ENCODE measurements at regions not wholly inside any gene's neighbourhood (a gene's known extent, or its start where the extent isn't known, plus 50 kb on each side); places are given as distances from the start of the nearest gene placed in this dataset.

GRCh38 chr5:60340965-60341471 lies 358.9 kb downstream of the DEPDC1B start:
- Histone ChIP-seq H3K4me3 (no peak overlapping the region), H3K4me1 (peaks cover 0 to 12% (median 0%) of the 10 kb centered on the region in 4 donors), H3K27ac (no peak overlapping the region), H3K27me3 (no peaks in the 10 kb centered on the region), H3K36me3 (no peaks in the 10 kb centered on the region), H3K9me3 (no peaks in the 10 kb centered on the region)
- intact Hi-C loops (cut with DNase I; ENCODE audit: low total_unique reads): no loop called here
- TF ChIP-seq CTCF (IDR thresholded peaks at IDR 0.05) (no peak), EP300 (IDR thresholded peaks at IDR 0.05) (no peak), POLR2AphosphoS5 (IDR thresholded peaks at IDR 0.05) (no peak), POLR2A (IDR thresholded peaks at IDR 0.05) (no peak)
- DNase-seq: no peak
- WGBS, 5 donors: 41 to 85% (median 72%) methylated on average over 2 of the region's 2 CpGs

DNA sequence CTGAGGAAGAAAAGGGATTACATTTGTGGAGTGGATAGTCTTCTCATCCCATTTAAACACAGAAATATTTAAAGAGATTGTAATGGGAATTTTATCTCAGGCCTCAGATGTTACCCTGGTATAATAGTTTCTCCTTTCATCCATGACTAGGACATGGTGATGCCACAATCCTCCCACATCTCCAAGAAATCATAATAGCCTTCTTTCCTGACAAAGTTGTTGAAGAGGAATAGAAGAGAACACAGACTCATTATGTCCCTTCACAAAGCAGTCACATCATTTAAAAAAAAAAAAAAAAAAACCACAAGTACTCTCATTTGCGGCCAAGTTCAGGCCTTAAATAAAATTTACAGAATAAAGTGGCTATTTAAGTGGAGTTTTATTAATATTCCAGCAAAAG lies 359.6 kb downstream of the DEPDC1B start:
- peak overlapping the region in 2 of 5 donors; percentile 58 to 75 for H3K27ac ChIP-seq
- intact Hi-C loops (cut with DNase I; ENCODE audit: low total_unique reads): no loop called here
- TF ChIP-seq CTCF (IDR thresholded peaks at IDR 0.05) (no peak), EP300 (IDR thresholded peaks at IDR 0.05) (no peak)
- H3K4me3 ChIP-seq: no peak overlapping the region
- DNase-seq: no peak
- no peaks in the 10 kb centered on the region for H3K27me3 ChIP-seq
- H3K4me1 ChIP-seq: peaks cover 0 to 19% (median 0%) of the 10 kb centered on the region in 4 donors
- H3K36me3 ChIP-seq: no peaks in the 10 kb centered on the region
- 90 to 98% (median 93%) methylated on average over 1 of the region's 1 CpG for WGBS, 5 donors
- no peaks in the 10 kb centered on the region for H3K9me3 ChIP-seq

- 73 to 82% (median 75%) methylated on average over 12 of the region's 12 CpGs for WGBS, 5 donors
- H3K27ac ChIP-seq: peak overlapping the region in 2 of 5 donors; percentile 58 to 75
- H3K4me3 ChIP-seq: no peak overlapping the region
- H3K36me3 ChIP-seq: no peaks in the 10 kb centered on the region
- TF ChIP-seq CTCF (IDR thresholded peaks at IDR 0.05): no peak
- TF ChIP-seq POLR2A (IDR thresholded peaks at IDR 0.05): no peak
- no peak for TF ChIP-seq POLR2AphosphoS5 (IDR thresholded peaks at IDR 0.05)
- TF ChIP-seq EP300 (IDR thresholded peaks at IDR 0.05): no peak
- intact Hi-C loops (cut with DNase I; ENCODE audit: low total_unique reads): no loop called here
- H3K9me3 ChIP-seq: no peaks in the 10 kb centered on the region
- H3K27me3 ChIP-seq: no peaks in the 10 kb centered on the region
- peaks cover 0 to 24% (median 0%) of the 10 kb centered on the region in 4 donors for H3K4me1 ChIP-seq
- DNase-seq: peak in 1 of 2 donors; percentile 47
Observed at GRCh38 chr5:60339691-60340201, 360.2 kb downstream of the DEPDC1B start.

DNA sequence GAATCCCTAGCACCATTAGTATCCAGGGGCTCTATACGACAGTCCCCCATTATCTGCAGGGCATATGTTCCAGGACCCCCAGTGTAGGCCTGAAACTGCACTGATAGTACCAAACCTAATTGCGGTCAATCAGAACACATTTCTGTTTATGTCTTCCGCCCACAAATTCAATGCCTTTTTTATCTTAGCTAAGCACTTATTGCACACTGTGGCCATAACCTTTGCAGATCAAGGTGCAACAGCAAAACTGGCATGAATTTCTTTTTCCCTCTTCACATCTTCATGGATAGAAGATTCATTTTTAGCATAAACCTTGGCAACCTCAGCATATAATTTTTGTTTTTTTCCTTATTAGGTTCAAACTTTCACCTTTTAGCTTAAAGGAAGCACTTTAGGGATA lies 361.1 kb downstream of the DEPDC1B start:
- DNase-seq: no peak
- TF ChIP-seq CTCF (IDR thresholded peaks at IDR 0.05): no peak
- TF ChIP-seq POLR2AphosphoS5 (IDR thresholded peaks at IDR 0.05): no peak
- no peak for TF ChIP-seq POLR2A (IDR thresholded peaks at IDR 0.05)
- no peak for TF ChIP-seq EP300 (IDR thresholded peaks at IDR 0.05)
- H3K27me3 ChIP-seq: no peaks in the 10 kb centered on the region
- peak overlapping the region in 1 of 5 donors; percentile 75 for H3K27ac ChIP-seq
- H3K4me1 ChIP-seq: peaks cover 0 to 25% (median 0%) of the 10 kb centered on the region in 4 donors
- intact Hi-C loops (cut with DNase I; ENCODE audit: low total_unique reads): no loop called here
- no peak overlapping the region for H3K4me3 ChIP-seq
- 93 to 100% (median 95%) methylated on average over 3 of the region's 3 CpGs for WGBS, 5 donors
- no peaks in the 10 kb centered on the region for H3K36me3 ChIP-seq
- no peaks in the 10 kb centered on the region for H3K9me3 ChIP-seq
